HG03039 (cell line): ENCODE measurements at regions not wholly inside any gene's neighbourhood (a gene's known extent, or its start where the extent isn't known, plus 50 kb on each side); places are given as distances from the start of the nearest gene placed in this dataset.

Source experiments
- ATAC-seq: cut with Tn5 transposase; IDR thresholded peaks from one replicate; pipeline ENCODE4 v1.9.1; 2021; ENCODE audit warnings: mild to moderate bottlenecking, moderate library complexity; ENCODE audit not compliant: unreplicated experiment

GRCh38 chr2:165033402-165033801 lies 78.1 kb upstream of the SLC38A11 start:
- no peak for ATAC-seq

- no peak for ATAC-seq
These were observed 77.2 kb upstream of the SLC38A11 start for GRCh38 chr2:165032559-165032958.

GRCh38 chr2:165024199-165024598 lies 68.9 kb upstream of the SLC38A11 start:
- no peak for ATAC-seq

- no peak for ATAC-seq
These were observed 67.5 kb upstream of the SLC38A11 start for GRCh38 chr2:165022781-165023180.

GRCh38 chr2:165017966-165018596 lies 62.8 kb upstream of the SLC38A11 start:
- no peak for ATAC-seq

- ATAC-seq: peak; percentile 57
These were observed 61.6 kb upstream of the SLC38A11 start for GRCh38 chr2:165016772-165017411.

- peak; percentile 75 for ATAC-seq
These were observed 59.8 kb upstream of the SLC38A11 start for GRCh38 chr2:165015052-165015642.

GRCh38 chr2:165013944-165014619 lies 58.8 kb upstream of the SLC38A11 start:
- no peak for ATAC-seq

GRCh38 chr2:165011199-165011598 lies 55.9 kb upstream of the SLC38A11 start:
- no peak for ATAC-seq

- ATAC-seq: no peak
These were observed 55.2 kb upstream of the SLC38A11 start for GRCh38 chr2:165010556-165010955.

GRCh38 chr2:165009466-165009865 lies 54.1 kb upstream of the SLC38A11 start:
- ATAC-seq: no peak

- ATAC-seq: no peak
These were observed 53.5 kb upstream of the SLC38A11 start for GRCh38 chr2:165008730-165009315.

- ATAC-seq: no peak
These were observed 51.9 kb upstream of the SLC38A11 start for GRCh38 chr2:165007161-165007744.
